ENCODE measurements at regions not wholly inside any gene's neighbourhood (a gene's known extent, or its start where the extent isn't known, plus 50 kb on each side); places are given as distances from the start of the nearest gene placed in this dataset.

DNA sequence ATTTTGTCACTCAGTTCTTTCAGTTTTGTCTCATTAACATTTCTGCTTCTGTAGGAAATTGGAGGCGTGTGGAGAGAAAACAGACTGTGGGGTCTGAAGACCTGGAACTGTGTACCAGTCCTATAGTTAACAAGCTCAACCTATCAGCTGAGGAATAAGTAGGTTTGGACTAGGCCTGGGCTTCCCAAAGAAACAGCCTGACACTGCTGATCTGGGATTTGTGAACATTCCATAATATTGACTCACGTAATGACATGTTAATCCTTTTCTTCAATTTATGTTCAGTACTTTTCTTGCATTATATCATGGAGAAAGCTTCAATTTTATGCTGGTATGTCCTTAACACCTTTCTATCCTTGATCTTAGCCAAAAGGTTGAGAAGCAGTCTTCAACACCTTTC is 181.6 kb upstream of the RORA start:
- TF ChIP-seq, protein P1, sequence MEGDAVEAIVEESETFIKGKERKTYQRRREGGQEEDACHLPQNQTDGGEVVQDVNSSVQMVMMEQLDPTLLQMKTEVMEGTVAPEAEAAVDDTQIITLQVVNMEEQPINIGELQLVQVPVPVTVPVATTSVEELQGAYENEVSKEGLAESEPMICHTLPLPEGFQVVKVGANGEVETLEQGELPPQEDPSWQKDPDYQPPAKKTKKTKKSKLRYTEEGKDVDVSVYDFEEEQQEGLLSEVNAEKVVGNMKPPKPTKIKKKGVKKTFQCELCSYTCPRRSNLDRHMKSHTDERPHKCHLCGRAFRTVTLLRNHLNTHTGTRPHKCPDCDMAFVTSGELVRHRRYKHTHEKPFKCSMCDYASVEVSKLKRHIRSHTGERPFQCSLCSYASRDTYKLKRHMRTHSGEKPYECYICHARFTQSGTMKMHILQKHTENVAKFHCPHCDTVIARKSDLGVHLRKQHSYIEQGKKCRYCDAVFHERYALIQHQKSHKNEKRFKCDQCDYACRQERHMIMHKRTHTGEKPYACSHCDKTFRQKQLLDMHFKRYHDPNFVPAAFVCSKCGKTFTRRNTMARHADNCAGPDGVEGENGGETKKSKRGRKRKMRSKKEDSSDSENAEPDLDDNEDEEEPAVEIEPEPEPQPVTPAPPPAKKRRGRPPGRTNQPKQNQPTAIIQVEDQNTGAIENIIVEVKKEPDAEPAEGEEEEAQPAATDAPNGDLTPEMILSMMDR (IDR thresholded peaks at IDR 0.05), result no peak
- no peak for TF ChIP-seq POLR2A (IDR thresholded peaks at IDR 0.05)
